GM18502 (cell line): ENCODE measurements at regions not wholly inside any gene's neighbourhood (a gene's known extent, or its start where the extent isn't known, plus 50 kb on each side); places are given as distances from the start of the nearest gene placed in this dataset.
"Not testable (repeated sequence)": the region's sequence is repeated elsewhere in the genome, so short reads cannot be mapped to it uniquely, and the experiment has no call there.

Experiments
- ATAC-seq: cut with Tn5 transposase; IDR thresholded peaks from one replicate; pipeline ENCODE4 v1.9.1; 2021; ENCODE audit warnings: mild to moderate bottlenecking; ENCODE audit not compliant: unreplicated experiment, poor library complexity

DNA sequence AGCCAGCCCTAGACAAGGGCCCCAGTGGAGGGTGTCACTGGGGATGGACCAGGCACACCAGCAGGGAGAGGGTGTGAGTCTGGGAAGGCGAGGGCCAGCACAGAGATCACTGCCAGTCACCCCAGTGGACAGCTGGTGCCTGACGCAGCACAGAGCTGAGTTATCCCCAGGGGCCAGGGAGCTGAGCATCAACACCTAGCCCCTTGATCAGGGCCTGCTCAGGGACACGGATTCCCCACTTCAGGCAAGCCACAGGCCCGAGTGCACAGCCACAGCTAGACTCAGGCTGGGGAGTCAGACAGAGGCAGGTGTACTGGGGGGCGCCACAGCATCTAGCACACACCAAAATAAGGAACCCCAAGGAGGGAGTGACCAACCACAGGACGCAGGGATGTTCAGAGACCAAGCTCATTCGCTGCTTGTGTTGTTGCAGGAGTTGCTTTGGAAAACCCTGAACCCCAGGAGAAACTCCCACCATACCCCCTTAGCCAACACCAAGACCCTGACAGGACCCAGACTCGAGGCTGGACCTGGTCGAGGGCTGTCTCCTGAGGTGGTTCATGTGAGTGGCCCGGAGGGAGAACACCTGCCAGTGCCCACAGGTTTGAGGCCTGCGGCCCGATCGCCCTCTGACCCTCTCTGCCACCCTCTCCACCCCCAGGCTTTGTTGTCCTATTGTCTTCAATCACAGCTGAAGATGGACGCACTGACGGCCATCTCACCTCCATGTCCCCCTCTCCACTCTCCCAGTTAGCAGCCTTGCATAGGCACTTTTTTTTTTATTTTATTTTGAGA lies 146.8 kb downstream of the TPRA1 start:
- ATAC-seq, result no peak

DNA sequence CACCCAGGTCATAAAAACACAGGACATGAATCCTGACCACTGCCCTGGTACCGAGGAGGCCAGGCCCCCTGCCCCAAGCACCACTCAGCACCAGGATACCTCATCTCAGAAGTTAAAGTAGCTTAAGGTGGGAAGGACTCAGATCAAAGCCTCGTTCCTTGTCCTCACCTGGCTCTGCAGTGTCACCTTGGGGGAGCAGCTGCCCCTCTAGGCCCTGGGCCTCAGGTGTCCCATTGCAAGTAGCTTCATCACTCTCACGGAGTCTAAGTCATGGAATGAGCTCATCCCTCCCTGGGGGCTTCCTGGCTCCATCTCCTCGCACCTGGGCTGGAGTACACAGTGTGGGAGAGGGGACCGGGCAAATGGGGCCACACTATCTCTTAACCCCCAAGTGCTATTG lies 148.0 kb downstream of the TPRA1 start:
- ATAC-seq, result no peak

DNA sequence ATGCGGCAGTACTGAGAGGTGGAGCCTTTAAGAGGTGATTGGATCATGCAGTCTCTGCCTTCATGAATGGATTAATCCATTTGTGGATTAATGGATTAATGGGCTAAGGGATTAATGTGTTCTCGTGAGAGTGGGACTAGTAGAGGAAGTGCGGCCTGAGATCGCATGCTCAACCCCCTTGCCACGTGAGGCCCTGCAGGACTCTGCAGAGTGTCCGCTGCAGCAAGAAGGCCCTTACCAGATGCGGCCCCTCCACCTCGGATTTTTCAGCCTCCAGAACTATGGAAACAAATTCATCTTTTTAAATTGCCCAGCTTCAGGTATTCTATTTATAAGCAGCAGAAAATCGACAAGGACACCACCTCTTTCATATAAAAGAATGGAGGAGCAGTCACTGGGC lies 148.8 kb downstream of the TPRA1 start:
- ATAC-seq, result no peak

DNA sequence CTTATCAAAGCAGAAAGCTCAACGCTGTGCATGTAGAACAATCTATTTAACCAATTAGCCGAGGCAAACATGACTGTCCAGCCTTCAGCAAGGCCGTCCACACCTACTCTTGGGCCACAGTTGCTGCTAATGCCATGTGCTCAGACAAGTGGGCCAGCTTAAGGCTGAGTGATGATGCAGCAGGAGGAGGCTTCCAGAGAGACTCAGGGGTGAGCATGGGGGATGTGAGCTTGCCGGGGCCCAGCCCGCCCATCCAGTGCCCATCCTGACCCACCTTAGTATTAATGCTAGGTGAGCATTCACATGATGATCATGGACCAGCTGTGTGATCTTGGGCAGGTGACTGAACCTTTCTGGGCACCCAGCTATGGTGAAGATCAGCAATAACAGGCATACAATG lies 150.1 kb downstream of the TPRA1 start:
- no peak for ATAC-seq

DNA sequence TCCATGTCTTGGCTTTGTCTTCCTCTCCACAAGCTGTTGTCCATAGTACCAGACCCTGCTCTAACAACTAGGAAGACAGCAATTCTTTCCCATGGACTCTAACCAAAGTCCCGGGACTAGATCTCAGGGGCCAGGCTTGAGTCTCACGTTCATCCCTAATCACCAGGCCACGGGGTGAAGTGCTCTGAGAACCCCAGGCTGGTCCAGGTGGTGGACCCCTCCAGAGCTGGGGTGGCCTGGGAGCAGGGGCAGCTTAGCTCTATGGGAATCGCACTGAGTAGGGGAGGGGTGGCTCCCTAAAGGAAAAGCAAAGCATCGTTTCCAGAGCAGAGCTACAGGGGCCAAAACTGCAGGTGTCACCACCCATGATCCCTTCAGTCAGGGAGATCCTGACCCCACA lies 150.9 kb downstream of the TPRA1 start:
- ATAC-seq, result no peak

DNA sequence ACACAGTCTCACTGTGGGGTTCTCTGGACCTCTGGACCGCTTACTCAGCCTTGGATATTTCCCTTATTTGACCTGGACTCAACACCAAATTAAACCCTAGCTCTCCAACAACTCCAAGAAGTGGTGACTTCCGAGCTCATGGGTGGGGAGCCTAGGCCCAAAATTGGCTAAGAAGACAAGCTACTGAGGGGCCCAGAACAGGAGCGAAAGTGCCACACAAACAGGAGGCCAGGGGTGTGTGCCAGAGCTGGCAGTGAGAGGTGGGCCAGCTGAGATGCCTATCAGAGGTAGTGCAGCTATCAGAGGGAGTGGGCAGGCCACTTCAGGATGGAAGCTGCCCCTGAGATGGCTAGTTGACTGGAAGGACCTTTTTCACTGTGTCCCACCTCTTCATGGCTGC lies 151.1 kb upstream of the PRR20G start:
- ATAC-seq, result no peak

DNA sequence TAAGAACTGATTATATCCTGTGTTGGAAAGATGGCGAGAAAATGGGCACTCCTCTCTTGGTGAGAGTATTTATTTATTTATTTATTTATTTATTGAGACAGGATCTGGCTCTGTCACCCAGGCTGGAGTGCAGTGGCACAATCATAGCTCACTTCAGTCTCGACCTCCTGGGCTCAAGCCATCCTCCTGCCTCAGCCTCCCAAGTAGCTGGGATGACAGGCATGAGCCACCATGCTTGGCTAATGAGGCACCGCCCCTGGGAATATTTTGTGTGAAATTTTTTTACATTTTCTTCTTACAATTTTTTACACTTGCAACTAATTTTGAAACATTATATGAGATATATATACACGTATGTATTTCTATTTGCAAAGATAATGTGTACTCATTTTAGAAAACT lies 150.5 kb upstream of the PRR20G start:
- ATAC-seq, result no peak

DNA sequence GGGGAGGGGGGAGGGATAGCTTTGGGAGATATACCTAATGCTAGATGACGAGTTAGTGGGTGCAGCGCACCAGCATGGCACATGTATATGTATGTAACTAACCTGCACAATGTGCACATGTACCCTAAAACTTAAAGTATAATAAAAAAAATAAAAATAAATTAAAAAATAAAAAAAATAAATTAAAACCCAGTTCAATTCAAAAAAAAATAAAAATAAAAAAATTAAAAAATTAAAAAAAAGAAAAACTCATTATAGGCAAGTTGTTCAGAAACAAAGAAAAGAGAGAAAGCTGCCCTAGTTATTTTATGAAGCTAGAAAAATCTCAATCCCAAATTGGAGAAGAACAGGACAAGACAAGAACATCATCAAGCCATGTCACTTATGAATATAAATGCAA lies 147.5 kb upstream of the PRR20G start:
- not testable (repeated sequence) for ATAC-seq

DNA sequence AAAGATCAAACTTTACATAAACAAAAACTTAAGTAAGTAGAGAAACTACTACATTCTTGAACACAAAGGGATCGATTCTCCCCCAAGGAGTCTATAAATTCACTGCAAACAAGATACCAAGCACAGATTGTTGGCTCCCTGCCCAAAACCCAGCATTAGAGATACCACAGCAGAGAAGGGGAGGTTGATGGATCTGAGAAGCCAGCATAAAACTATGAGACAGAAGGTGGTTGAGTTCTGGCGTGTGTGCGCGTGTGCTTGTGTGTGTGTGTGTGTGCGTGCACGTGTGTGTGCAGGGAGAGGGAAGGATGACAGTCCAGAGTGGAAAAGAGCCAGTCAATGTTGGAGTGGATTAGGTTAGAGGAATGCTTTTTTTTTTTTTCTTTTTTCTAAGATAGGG lies 143.2 kb upstream of the PRR20G start:
- no peak for ATAC-seq

DNA sequence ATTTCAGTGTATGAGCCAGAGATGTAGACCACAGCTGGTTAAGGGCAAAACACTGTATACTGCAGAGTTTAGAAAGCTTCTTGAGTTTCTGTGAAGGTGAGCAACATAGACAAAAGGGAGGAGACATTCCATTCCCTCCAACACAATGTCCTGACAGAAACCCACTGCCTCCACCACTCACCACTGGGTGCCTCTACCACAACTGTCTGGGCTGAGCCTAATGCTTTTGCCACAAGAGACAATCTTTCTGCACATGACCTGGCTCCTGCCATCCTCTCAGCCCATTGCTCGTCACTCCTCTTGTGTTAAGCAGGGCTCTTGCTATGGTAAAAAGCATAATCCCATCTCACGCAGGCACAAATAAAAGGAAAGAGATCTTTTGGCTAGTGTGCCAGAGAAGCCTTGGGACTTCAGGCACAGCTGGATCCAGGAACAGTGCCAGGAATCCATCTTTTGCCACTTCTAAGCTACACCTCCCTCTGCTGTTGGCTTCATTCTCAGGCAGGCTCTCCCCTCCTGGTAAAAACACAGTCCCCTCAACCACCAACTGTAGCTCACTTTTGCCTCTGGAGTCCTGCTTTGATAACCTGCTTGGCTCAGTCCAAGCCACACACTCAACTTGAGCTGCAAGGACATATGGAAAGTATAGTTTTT lies 140.6 kb upstream of the PRR20G start:
- no peak for ATAC-seq

DNA sequence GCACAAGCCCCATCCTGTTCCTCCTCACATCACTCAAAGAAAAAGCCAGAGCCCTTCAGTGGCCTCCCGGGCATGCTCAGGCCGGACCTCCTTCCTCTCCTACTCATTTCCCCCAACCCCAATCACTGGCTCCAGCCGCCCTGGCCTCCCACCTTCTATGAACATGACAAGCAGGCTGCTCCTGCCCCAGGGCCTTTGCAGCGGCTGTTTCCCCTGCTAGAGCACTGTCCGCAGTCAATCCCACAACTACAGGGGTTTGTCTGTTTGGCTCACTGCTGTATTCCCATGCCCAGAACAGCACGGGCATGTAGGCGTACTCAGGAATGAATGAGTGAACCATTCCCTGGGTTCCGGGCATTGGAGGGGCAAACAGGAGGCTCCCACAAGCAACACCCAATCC lies 139.8 kb upstream of the PRR20G start:
- no peak for ATAC-seq

DNA sequence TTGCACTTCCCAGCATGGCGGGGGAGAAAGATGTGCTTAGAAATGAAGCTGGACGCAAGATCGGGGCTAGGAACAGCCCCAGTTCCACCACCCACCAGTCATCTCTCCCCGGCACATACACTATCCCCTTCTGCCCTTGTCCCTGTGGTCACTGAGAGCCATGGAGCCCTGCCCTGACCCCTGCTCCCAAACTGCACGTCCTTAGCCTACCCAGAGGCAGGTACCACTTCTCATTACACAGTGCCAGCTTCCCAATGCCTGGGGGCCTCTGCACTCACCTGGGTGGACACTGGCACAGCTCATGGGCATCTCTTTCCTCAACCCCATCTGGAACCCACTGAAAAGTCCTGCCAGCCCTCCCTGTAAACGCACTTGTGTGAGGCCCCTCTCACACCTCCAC lies 139.3 kb upstream of the PRR20G start:
- no peak for ATAC-seq

DNA sequence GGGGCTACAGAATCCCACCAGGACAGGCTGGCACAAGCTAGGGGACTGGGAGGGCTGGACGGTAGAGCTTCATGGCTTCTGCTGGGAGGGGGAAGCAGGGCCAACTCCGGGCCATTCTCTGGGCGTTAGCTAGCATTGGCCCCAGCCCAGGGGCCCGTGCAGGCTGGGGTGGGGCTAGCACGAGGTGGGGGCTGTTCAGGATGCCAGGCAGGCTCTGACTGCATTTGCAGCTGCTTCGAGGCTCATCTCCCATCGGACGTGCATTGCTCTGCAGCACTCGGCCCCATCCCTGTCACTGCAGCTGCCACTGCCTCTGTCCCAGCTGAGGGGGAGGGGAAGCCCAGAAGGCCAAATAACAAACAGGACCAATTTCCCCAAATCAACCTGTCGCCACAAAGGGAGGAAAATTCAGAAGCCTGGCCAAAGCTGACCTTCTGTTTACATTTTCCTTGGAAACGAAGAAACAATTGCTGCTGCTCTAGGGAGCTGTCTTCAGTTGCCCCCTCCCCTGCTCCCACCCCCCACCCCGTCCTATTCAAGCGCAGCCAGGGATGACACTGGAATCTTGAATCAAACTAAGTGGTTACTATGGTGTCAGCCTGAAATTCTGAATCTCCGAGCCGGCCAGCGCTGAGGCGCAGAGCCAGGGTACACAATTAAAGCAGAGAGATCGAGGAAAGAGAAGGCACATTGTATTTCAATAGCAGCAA lies 138.8 kb upstream of the PRR20G start:
- no peak for ATAC-seq

DNA sequence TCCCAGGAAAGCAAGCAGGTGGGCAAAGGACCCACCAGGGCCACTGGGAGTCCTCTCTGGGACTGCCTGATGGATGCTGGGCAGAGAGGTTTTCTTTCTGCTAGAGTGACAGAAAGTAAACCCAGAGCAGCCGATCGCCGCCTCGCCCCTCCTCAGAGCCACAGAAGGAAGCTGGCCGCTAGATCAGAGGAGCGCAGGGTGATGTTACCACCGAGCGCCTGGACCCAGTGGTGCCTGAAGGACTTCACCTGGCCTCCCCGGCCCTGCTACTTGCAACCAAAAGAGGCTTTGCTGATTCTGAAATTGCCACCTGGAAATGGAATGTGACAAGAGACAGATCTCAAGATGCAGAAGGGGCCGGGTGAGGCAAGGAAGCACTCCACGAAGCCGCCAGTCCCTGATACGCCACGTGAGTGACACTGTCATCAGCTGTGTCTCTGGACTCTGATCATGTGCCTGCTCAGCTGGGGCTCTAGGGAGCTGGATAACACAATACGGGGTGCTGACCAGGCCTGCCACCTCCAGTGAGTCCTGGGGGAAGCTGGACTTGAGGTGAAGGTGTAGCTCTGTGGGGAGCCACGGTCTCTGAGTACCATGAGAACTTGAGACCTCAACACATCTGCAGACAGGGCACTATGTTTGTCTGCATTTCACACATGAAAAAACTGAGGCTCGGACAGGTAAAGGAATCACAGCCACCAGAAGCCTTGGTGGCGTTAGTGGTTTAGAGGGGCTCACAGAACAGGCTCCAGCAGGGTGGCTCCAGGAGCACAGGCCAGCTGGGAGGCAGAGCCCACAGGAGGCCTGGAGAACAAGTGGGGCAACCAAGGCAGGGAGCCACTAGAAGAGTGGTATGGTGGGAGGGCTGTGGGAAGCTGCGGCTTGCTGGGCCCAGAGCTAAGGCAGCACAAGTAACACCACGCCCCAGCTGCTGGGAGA lies 137.9 kb upstream of the PRR20G start:
- no peak for ATAC-seq

DNA sequence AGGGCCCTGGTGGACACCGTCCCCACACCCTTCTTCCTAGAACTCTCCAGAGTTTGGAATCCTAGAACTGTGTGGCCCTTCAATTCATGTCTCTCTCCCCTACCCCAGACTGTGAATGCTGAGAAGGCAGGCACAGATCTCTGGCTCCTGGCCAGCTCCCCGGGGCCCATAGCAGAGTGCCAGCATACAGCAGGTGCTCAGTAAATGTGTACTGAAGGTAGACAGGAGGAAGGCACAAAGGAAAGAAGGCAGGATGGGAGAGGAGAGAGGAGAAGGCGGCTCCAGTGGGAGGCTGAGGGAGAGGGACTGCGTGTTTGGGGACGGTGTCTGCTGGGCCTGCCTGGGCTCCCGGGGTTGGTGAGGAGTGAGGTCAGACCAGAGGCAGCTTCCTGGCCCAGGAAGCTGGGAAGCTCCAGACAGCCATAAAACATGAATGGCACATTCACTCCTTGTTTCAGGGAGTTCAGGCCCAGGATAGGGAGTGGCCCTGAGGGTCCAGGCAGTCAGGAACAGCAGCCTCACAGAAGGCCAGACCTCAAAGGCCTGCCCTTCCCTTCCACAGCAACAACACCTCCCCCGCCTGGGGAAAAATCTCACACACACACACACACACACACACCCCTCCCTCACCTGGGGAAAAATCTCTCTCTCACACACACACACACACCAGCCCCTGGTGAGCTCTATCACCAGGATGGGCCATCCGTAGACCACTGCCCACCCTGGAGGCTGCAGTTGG lies 137.1 kb upstream of the PRR20G start:
- no peak for ATAC-seq

DNA sequence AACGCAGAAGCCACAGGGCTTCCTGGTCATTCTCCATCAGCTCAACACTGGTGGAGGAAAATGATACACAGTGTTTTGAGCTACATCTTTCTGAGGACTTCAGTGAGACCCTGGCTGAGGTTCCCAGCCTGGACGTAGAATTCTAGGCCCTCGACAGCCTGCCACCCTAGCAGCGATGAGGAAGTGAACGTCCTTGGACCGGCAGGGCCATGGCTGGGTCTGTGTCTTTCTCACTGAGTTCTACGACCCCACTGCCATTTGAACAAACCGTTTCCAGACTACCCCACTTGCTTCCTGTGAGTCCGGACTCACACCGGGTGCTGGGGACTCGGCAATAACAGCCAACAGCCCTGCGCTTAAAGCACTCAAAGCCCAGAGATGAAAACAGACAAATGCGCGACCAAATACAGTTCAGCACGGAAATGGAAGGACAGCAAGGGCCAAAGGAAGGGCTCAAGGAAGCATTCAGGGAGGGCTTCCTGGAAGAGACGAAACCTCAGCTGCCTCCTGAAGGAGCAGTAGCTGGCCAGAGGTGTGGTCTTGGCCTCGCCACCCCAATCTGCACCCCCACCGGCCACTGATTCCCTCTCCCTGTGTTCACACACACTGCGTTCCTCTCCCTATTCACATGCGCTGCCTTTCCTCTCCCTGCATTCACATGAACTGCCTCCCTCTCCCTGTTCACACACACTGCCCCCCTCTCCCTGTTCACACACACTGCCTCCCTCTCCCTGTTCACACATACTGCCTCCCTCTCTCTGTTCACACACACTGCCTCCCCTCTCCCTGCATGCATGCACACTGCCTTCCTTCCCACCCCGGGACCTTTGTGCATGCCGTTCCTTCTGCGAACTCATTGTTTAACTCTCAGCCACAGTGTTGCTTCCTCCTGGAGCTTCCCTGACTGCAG lies 136.3 kb upstream of the PRR20G start:
- ATAC-seq, result no peak

DNA sequence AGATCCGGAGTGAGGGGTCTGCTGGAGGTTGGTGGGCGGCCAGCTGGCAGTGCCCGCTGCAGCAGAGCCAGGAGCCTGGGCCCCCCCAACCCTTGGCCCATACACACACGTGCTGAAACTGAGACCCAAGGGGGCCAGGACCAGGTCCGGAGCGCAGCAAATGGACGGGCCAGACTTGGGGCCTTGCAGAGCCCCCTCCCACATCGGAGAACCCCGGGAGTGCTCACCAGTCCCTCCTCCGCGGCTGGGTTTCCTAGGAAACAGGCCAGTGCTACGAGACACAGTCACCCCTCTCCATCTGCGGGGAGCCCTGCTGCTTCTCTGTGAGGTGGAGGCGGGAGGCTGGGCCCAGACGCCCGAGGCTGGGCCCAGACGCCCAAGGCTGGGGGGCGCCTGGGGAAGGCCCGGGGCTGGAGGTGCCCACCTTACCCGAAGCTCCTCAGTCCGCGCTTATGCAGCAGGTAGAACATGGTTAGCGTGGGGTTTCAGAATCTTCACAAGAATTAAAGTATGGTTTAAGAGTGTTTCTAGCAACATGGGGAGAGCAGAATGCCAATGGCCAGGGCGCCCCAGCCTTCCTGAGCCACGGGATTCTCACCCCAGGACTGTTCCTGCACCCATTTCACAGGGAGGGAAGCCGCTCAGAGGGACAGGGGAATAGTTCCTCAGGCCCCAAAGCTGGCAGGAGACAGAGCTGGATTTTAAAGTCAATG lies 135.0 kb upstream of the PRR20G start:
- no peak for ATAC-seq
